NT2/D1 (cell line): ENCODE measurements at regions not wholly inside any gene's neighbourhood (a gene's known extent, or its start where the extent isn't known, plus 50 kb on each side); places are given as distances from the start of the nearest gene placed in this dataset.

Source experiments
- SUZ12 ChIP-seq: IDR thresholded peaks from 2 replicates; pipeline ENCODE4 v1.6.1; 2011; ENCODE audit not compliant: insufficient read length, insufficient read depth; ENCODE audit errors: extremely low read depth
- YY1 ChIP-seq: IDR thresholded peaks from 2 replicates; pipeline ENCODE4 v1.6.1; 2011; ENCODE audit not compliant: insufficient read length, insufficient read depth
- ZNF274 ChIP-seq: IDR thresholded peaks from 2 replicates; pipeline ENCODE4 v1.6.1; 2011; ENCODE audit warnings: mild to moderate bottlenecking, low read depth, low read length

DNA sequence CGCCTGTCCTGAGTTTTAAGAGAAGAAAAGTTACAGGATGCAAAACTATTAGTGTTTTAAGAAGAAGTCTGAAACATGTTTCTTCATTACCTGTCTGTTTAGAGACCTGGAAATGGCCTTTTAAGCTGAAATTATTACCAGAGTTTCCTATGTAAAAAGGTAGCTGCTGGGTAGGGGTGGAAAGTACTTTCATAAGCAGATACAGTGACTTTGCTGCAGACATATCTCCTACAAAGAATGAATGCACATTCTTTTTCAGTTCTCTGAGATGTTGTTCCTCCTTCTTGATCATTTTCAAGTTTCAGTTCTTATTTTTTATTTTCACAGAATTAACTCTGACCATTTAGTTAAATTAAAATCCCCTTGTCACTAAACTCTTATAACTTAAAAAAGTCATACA lies 1329.6 kb downstream of the KCNT2 start:
- TF ChIP-seq YY1 (no peak), SUZ12 (no peak), ZNF274 (no peak)
